PC-9 (cell line): ENCODE measurements at regions not wholly inside any gene's neighbourhood (a gene's known extent, or its start where the extent isn't known, plus 50 kb on each side); places are given as distances from the start of the nearest gene placed in this dataset.

Experiments used
- BruUV-seq: library from RNA; stranded (reverse); fragments of 400-500 nt; replicated peaks from 2 replicates; lab custom pipeline; 2021; lab: Mats Ljungman, UMichigan
- CTCF ChIA-PET: fragments of 300-600 bp; sonication (Branson Sonifier 250); formaldehyde crosslinking; loops from one replicate; lab custom pipeline; 2022; ENCODE audit warnings: antibody characterized with exemption; lab: Charles Lee
- POLR2A ChIA-PET: fragments of 300-600 bp; sonication (Branson Sonifier 250); formaldehyde crosslinking; loops from one replicate; lab custom pipeline; 2022; ENCODE audit warnings: antibody characterized with exemption; ENCODE audit not compliant: unreplicated experiment; lab: Charles Lee
- DNase-seq, 2 experiments: peaks; one replicate each; pipeline versions ENCODE4 v3.0.0 to v3.0.0-alpha.2; 2015 to 2022; ENCODE audit warnings: mixed read lengths in 1 of 2
- H2AFZ ChIP-seq: fragments of 200-600 bp; sonication (generic); 2 replicates; pipeline ENCODE4 v1.8.1; 2017; ENCODE audit warnings: antibody characterized with exemption
- H3F3A ChIP-seq: fragments of 200-600 bp; sonication (generic); 2 replicates; pipeline ENCODE4 v1.8.1; 2017; ENCODE audit warnings: antibody characterized with exemption, mild to moderate bottlenecking, low read depth; ENCODE audit not compliant: insufficient read depth
- H3K27ac ChIP-seq: fragments of 200-600 bp; sonication (generic); 2 replicates; pipeline ENCODE4 v1.6.1; 2016; ENCODE audit warnings: mixed run types
- H3K27me3 ChIP-seq: fragments of 200-600 bp; sonication (generic); 2 replicates; pipeline ENCODE4 v1.6.1; 2016; ENCODE audit warnings: low read depth, mixed run types; ENCODE audit not compliant: insufficient read depth
- H3K36me3 ChIP-seq: fragments of 200-600 bp; sonication (generic); 2 replicates; pipeline ENCODE4 v1.6.1; 2016; ENCODE audit warnings: low read depth, mixed run types
- H3K4me1 ChIP-seq: fragments of 200-600 bp; sonication (generic); replicated peaks from 2 replicates; pipeline ENCODE4 v1.6.1; 2016; ENCODE audit warnings: mixed run types; ENCODE audit not compliant: insufficient read depth
- H3K4me2 ChIP-seq: fragments of 200-600 bp; sonication (generic); 2 replicates; pipeline ENCODE4 v1.6.1; 2017; ENCODE audit warnings: mixed run types
- H3K4me3 ChIP-seq: fragments of 200-600 bp; sonication (generic); 2 replicates; pipeline ENCODE4 v1.6.1; 2016; ENCODE audit warnings: mixed run types
- H3K79me2 ChIP-seq: fragments of 200-600 bp; sonication (generic); 2 replicates; pipeline ENCODE4 v1.6.1; 2017; ENCODE audit warnings: low read depth, mixed run types
- H3K9me2 ChIP-seq: fragments of 200-600 bp; sonication (generic); 2 replicates; pipeline ENCODE4 v1.8.1; 2017; ENCODE audit warnings: mild to moderate bottlenecking; ENCODE audit not compliant: insufficient read depth
- H3K9me3 ChIP-seq: fragments of 200-600 bp; sonication (generic); 2 replicates; pipeline ENCODE4 v1.8.1; 2016; ENCODE audit warnings: low read depth; ENCODE audit not compliant: insufficient read depth
- H4K20me1 ChIP-seq: fragments of 200-600 bp; sonication (generic); 2 replicates; pipeline ENCODE4 v1.8.1; 2017; ENCODE audit not compliant: insufficient read depth
- EZH2 ChIP-seq: fragments of 200-600 bp; sonication (generic); IDR thresholded peaks from 2 replicates; pipeline ENCODE4 v1.8.0; 2017; ENCODE audit warnings: antibody characterized with exemption, low read depth
- intact Hi-C: fragments of 100-400 bp; cut with micrococcal nuclease; formaldehyde crosslinking; loops from one replicate; pipeline ENCODE4 v1.10.0; 2022; ENCODE audit not compliant: unreplicated experiment
- TF ChIP-seq, protein P1 (sequence below): fragments of 200-600 bp; sonication (generic); conservative IDR thresholded peaks from 2 replicates; pipeline ENCODE4 v1.6.1; 2017; ENCODE audit warnings: mixed run types, antibody characterized with exemption, mild to moderate bottlenecking, moderate library complexity

DNA sequence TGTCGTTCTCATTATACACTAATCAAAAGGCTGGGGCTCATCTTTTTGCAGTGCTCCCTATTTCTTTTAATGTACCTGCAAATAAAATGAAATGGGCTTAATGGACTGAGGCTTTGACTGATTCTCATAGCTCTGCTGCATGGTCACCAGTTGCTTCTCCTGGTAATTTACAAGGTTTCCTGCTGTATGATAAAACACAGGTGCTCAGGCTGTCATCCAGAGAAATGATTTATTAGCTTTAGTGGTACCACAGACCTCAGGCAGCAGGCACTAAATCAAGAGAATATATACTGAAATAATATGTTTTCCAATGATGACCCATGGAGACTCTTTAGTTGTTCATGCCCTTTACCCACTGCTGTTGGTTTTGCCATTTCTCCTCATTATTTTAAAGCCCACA lies 137.7 kb downstream of the C4orf33 start:
- ChIA-PET POLR2A (no interaction called here), CTCF (no interaction called here)
- Histone ChIP-seq H3K27me3 (no peaks in the 10 kb centered on the region), H2AFZ (no peak overlapping the region), H4K20me1 (no peaks in the 10 kb centered on the region), H3K4me2 (no peak overlapping the region), H3K4me3 (no peak overlapping the region), H3K9me2 (no peaks in the 10 kb centered on the region), H3K9me3 (no peaks in the 10 kb centered on the region), H3K4me1 (no peaks in the 10 kb centered on the region), H3K79me2 (no peaks in the 10 kb centered on the region), H3K27ac (no peak overlapping the region), H3K36me3 (no peaks in the 10 kb centered on the region), H3F3A (no peaks in the 10 kb centered on the region)
- intact Hi-C loops = no loop called here
- TF ChIP-seq, protein P1, sequence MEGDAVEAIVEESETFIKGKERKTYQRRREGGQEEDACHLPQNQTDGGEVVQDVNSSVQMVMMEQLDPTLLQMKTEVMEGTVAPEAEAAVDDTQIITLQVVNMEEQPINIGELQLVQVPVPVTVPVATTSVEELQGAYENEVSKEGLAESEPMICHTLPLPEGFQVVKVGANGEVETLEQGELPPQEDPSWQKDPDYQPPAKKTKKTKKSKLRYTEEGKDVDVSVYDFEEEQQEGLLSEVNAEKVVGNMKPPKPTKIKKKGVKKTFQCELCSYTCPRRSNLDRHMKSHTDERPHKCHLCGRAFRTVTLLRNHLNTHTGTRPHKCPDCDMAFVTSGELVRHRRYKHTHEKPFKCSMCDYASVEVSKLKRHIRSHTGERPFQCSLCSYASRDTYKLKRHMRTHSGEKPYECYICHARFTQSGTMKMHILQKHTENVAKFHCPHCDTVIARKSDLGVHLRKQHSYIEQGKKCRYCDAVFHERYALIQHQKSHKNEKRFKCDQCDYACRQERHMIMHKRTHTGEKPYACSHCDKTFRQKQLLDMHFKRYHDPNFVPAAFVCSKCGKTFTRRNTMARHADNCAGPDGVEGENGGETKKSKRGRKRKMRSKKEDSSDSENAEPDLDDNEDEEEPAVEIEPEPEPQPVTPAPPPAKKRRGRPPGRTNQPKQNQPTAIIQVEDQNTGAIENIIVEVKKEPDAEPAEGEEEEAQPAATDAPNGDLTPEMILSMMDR = no peak
- no peak for TF ChIP-seq EZH2
- no peak for DNase-seq
- BruUV-seq = no TSS peak

DNA sequence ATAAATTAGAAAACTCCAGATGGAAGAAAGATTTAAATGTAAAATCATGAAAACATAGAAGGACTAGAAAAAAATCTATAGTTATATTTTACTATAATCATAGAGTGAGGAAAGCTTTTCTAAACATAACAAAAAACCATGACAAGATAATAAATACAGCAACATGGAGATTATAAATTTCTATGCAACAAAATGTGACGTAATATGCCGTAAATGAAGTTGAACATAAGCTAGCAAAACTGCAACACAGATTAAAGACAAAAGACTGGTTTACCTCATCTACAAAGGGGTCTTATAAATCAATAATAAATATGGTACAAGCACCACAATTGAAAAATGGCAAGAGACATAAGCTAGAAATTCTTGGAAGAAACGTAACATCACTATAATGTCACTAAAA lies 140.4 kb downstream of the C4orf33 start:
- H3K27me3 ChIP-seq = no peaks in the 10 kb centered on the region
- no TSS peak for BruUV-seq
- no peaks in the 10 kb centered on the region for H3K79me2 ChIP-seq
- H2AFZ ChIP-seq = no peak overlapping the region
- intact Hi-C loops = no loop called here
- H3K9me2 ChIP-seq = no peaks in the 10 kb centered on the region
- TF ChIP-seq, protein P1 = no peak
- no peak for TF ChIP-seq EZH2
- H3K4me2 ChIP-seq = no peak overlapping the region
- H3K36me3 ChIP-seq = no peaks in the 10 kb centered on the region
- no peaks in the 10 kb centered on the region for H4K20me1 ChIP-seq
- ChIA-PET POLR2A (no interaction called here), CTCF (no interaction called here)
- H3K9me3 ChIP-seq = no peaks in the 10 kb centered on the region
- no peak overlapping the region for H3K4me3 ChIP-seq
- no peaks in the 10 kb centered on the region for H3F3A ChIP-seq
- no peaks in the 10 kb centered on the region for H3K4me1 ChIP-seq
- DNase-seq = no peak
- H3K27ac ChIP-seq = no peak overlapping the region

DNA sequence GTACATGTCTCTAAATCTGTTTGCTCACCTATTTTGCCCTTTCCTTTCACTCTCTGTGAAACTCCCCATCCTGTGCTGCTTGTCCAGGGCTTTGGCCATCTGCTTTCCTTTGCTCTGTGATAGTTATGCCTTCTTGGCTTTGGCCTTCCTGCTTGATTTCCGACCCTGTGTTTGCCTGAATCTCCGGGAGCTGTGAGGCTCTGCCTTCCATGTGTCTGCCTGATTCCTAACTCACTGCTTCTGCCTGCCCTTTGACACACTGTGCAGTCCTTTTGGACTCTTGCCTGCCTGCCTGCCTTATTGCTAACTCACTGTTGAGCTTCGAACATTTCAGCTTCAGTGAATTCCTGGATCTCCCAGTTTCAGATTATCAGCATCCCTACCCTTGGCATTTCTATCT lies 143.1 kb downstream of the C4orf33 start:
- no peaks in the 10 kb centered on the region for H3K36me3 ChIP-seq
- TF ChIP-seq, protein P1 = no peak
- TF ChIP-seq EZH2 = no peak
- no peak overlapping the region for H3K27ac ChIP-seq
- H3F3A ChIP-seq = no peaks in the 10 kb centered on the region
- ChIA-PET CTCF (no interaction called here), POLR2A (no interaction called here)
- H3K9me2 ChIP-seq = no peaks in the 10 kb centered on the region
- no peak for DNase-seq
- H2AFZ ChIP-seq = no peak overlapping the region; the same call in 1 of the 2 replicates
- no peaks in the 10 kb centered on the region for H3K4me1 ChIP-seq
- no peaks in the 10 kb centered on the region for H3K79me2 ChIP-seq
- BruUV-seq = no TSS peak
- intact Hi-C loops = no loop called here
- no peak overlapping the region for H3K4me2 ChIP-seq
- H3K9me3 ChIP-seq = no peaks in the 10 kb centered on the region
- no peaks in the 10 kb centered on the region for H3K27me3 ChIP-seq
- H3K4me3 ChIP-seq = no peak overlapping the region
- H4K20me1 ChIP-seq = no peaks in the 10 kb centered on the region
